ENCODE measurements at regions not wholly inside any gene's neighbourhood (a gene's known extent, or its start where the extent isn't known, plus 50 kb on each side); places are given as distances from the start of the nearest gene placed in this dataset.

- TF ChIP-seq KDM5B (IDR thresholded peaks at IDR 0.05; ENCODE audit: insufficient replicate concordance, low read depth, low read length) (no peak), CHD1 (IDR thresholded peaks at IDR 0.05; ENCODE audit: low read length) (no peak), ZNF3 (CRISPR knock-in tag; IDR thresholded peaks at IDR 0.05) (no peak), CEBPZ (IDR thresholded peaks at IDR 0.05; ENCODE audit: borderline replicate concordance, low read depth, low read length) (no peak), PRPF4 (IDR thresholded peaks at IDR 0.05; ENCODE audit: insufficient read depth, low read depth, low read length, poor library complexity, severe bottlenecking) (no peak), CREBBP (IDR thresholded peaks at IDR 0.05; ENCODE audit: low read depth, low read length) (no peak)
Observed at GRCh38 chr1:59040486-59040885, 256.4 kb upstream of the FGGY start (continued).

- no peaks in the 10 kb centered on the region for H3K9me3 ChIP-seq (replicated peaks; ENCODE audit: control insufficient read depth, insufficient read depth, low read depth, low read length)
- H2AFZ ChIP-seq (ENCODE audit: low read depth, low read length) = no peak overlapping the region
- H3K4me1 ChIP-seq (replicated peaks in 1 of 2; ENCODE audit: control insufficient read depth in 2 of 2, insufficient read depth in 2 of 2, low read length in 2 of 2) = peaks cover 3 to 12% of the 10 kb centered on the region in 2 experiments; a peak in 4 of 5 replicates
- H3K4me3 ChIP-seq = no peak overlapping the region
- H3K9me1 ChIP-seq (ENCODE audit: control insufficient read depth, insufficient read depth, low read length) = no peaks in the 10 kb centered on the region
- no peaks in the 10 kb centered on the region for H3K36me3 ChIP-seq (ENCODE audit: control insufficient read depth, insufficient read depth, low read length)
- 54% methylated on average over 5 of the region's 5 CpGs for WGBS (ENCODE audit: insufficient coverage, low coverage, missing lambda C conversion rate)
- FAIRE-seq = no peak
- no TSS peak for BruUV-seq (replicated peaks)
- DNase-seq (ENCODE audit: extremely low read depth in 1 of 4, low spot score in 3 of 4) = no peak
- intact Hi-C loops (cut with micrococcal nuclease) = loop anchor here (5.0 to 10.0 kb wide), 2 partner anchors 257 to 299 kb away; partner anchors contain the start of gene JUN
- H3K27ac ChIP-seq (ENCODE audit: extremely low read depth, low read depth, low read length) = no peak overlapping the region
- no peak for ATAC-seq
- H3K9ac ChIP-seq (ENCODE audit: insufficient read depth in 1 of 2, low read depth in 2 of 2, low read length in 2 of 2) = no peak overlapping the region
- H3K4me2 ChIP-seq (ENCODE audit: insufficient read depth, low read length) = no peak overlapping the region
- H3K79me2 ChIP-seq (ENCODE audit: control insufficient read depth, insufficient read depth, low read length) = no peaks in the 10 kb centered on the region
- POLR2A ChIA-PET = interaction anchor here (1.1 to 1.5 kb wide), 2 partner anchors 12 to 258 kb away, joined by 3 to 5 read pairs; partner anchors contain the start of gene JUN
- peaks cover 0 to 3% of the 10 kb centered on the region in 2 experiments; a peak in 1 of 5 replicates for H3K27me3 ChIP-seq (ENCODE audit: control insufficient read depth in 2 of 2, insufficient read depth in 2 of 2, low read length in 2 of 2)
- in situ Hi-C loops (cut with MboI) = no loop called here
- CTCF ChIA-PET (ENCODE audit: low intra/inter-chr PET ratio) = no interaction called here
- H4K20me1 ChIP-seq (replicated peaks; ENCODE audit: control insufficient read depth, insufficient read depth, low read length) = no peaks in the 10 kb centered on the region
- TF ChIP-seq STAT6 (CRISPR knock-in tag; IDR thresholded peaks at IDR 0.05) (no peak), FOSL1 (tag; conservative IDR thresholded peaks at IDR 0.05) (no peak), TGIF2 (CRISPR knock-in tag; IDR thresholded peaks at IDR 0.05) (no peak), CTCF (IDR thresholded peaks at IDR 0.05 in 2 of 3, conservative IDR thresholded peaks at IDR 0.05 in 1 of 3; ENCODE audit: insufficient read depth in 2 of 3, low read depth in 1 of 3, low read length in 3 of 3) (peak in 1 of 3 experiments; percentile 9; a peak in 1 of 6 replicates)
Observed at GRCh38 chr1:59041646-59042277, 255.1 kb upstream of the FGGY start.
